Prostate gland (tissue), 2 donors: ENCODE measurements at regions not wholly inside any gene's neighbourhood (a gene's known extent, or its start where the extent isn't known, plus 50 kb on each side); places are given as distances from the start of the nearest gene placed in this dataset.

Source experiments
- POLR2AphosphoS5 ChIP-seq: sonication (generic); formaldehyde crosslinking; IDR thresholded peaks from one replicate; pipeline ENCODE4 v1.6.1; 2017; ENCODE audit warnings: antibody characterized with exemption
- TF ChIP-seq, protein P1 (sequence below), 4 experiments: fragments of 200-600 bp in 2 of 4; fragments of 450-650 bp in 2 of 4; sonication (generic) in 2 of 4; IDR thresholded peaks; 1 replicate in 3 of 4; 2 replicates in 1 of 4; pipeline ENCODE4 v1.5.1; 2016 to 2019; ENCODE audit warnings: antibody characterized with exemption in 4 of 4, mild to moderate bottlenecking in 2 of 4, moderate library complexity in 2 of 4

DNA sequence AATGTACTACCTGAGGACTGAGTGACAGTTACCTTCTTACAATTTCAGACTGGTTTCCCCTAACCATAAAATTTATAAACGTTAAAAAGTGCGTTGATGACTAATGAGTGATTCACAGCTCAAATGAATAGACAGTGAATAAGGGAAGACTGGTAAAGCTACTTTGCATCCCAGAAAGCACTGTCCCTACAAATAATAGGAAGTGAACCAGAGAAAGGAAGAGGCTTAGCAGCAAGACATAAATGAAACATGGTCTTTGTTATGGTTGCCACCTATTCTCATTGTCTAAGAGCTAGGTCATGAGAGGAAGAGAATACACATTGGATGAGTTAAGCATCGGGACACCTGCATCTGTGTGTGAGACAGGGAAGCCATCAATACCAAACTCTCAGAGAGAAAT lies 849.2 kb downstream of the TAF11L14 start:
- TF ChIP-seq, protein P1, sequence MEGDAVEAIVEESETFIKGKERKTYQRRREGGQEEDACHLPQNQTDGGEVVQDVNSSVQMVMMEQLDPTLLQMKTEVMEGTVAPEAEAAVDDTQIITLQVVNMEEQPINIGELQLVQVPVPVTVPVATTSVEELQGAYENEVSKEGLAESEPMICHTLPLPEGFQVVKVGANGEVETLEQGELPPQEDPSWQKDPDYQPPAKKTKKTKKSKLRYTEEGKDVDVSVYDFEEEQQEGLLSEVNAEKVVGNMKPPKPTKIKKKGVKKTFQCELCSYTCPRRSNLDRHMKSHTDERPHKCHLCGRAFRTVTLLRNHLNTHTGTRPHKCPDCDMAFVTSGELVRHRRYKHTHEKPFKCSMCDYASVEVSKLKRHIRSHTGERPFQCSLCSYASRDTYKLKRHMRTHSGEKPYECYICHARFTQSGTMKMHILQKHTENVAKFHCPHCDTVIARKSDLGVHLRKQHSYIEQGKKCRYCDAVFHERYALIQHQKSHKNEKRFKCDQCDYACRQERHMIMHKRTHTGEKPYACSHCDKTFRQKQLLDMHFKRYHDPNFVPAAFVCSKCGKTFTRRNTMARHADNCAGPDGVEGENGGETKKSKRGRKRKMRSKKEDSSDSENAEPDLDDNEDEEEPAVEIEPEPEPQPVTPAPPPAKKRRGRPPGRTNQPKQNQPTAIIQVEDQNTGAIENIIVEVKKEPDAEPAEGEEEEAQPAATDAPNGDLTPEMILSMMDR (IDR thresholded peaks at IDR 0.05): no peak
- no peak for TF ChIP-seq POLR2AphosphoS5
